WTC11 (cell line): ENCODE measurements at regions not wholly inside any gene's neighbourhood (a gene's known extent, or its start where the extent isn't known, plus 50 kb on each side); places are given as distances from the start of the nearest gene placed in this dataset.

ENCODE experiments used
- ATAC-seq: fragments of 200-7000 bp; cut with Tn5 transposase; 2 replicates; pipeline ENCODE4 v1.10.0; 2021; ENCODE audit warnings: mild to moderate bottlenecking, moderate library complexity
- CTCF ChIA-PET: fragments of 300-600 bp; sonication (Branson Sonifier 250); formaldehyde crosslinking; loops from one replicate; lab custom pipeline; 2021; ENCODE audit warnings: antibody characterized with exemption; lab: Charles Lee
- POLR2A ChIA-PET: fragments of 350-600 bp; sonication (Branson Sonifier 250); formaldehyde crosslinking; loops from one replicate; lab custom pipeline; 2021; ENCODE audit warnings: antibody characterized with exemption; lab: Charles Lee
- DNase-seq: peaks from one replicate; pipeline ENCODE4 v3.0.0; 2021; ENCODE audit warnings: low spot score
- H3K27ac Mint-ChIP-seq: 2 replicates; pipeline ENCODE4 v1.8.0; 2021; ENCODE audit warnings: mixed read lengths
- H3K27me3 Mint-ChIP-seq: 2 replicates; pipeline ENCODE4 v1.8.0; 2021; ENCODE audit warnings: low read depth, mild to moderate bottlenecking, moderate library complexity, mixed read lengths
- H3K36me3 Mint-ChIP-seq: 2 replicates; pipeline ENCODE4 v1.8.0; 2021; ENCODE audit warnings: mixed read lengths
- H3K4me1 Mint-ChIP-seq: 2 replicates; pipeline ENCODE4 v1.8.0; 2022; ENCODE audit warnings: mixed read lengths
- H3K4me3 Mint-ChIP-seq: 2 replicates; pipeline ENCODE4 v1.8.0; 2021; ENCODE audit warnings: mild to moderate bottlenecking, moderate library complexity, mixed read lengths
- H3K9me3 Mint-ChIP-seq: 2 replicates; pipeline ENCODE4 v1.8.0; 2021; ENCODE audit warnings: mixed read lengths
- CREM ChIP-seq: sonication (generic); formaldehyde crosslinking; IDR thresholded peaks from 2 replicates; pipeline ENCODE4 v1.8.1; 2022; ENCODE audit warnings: mild to moderate bottlenecking, missing genetic modification reagents, moderate library complexity
- ELF4 ChIP-seq: sonication (generic); formaldehyde crosslinking; IDR thresholded peaks from 2 replicates; pipeline ENCODE4 v1.8.1; 2022; ENCODE audit warnings: low read depth, mild to moderate bottlenecking, moderate library complexity, missing genetic modification reagents
- EMX1 ChIP-seq: fragments of 250-450 bp; sonication (Bioruptor Pico); IDR thresholded peaks from 2 replicates; pipeline ENCODE4 v1.8.0; 2021; ENCODE audit warnings: mild to moderate bottlenecking
- ERG ChIP-seq: fragments of 250-450 bp; sonication (Bioruptor Pico); IDR thresholded peaks from 2 replicates; pipeline ENCODE4 v1.8.0; 2021; ENCODE audit warnings: mild to moderate bottlenecking
- ETV6 ChIP-seq: sonication (generic); formaldehyde crosslinking; IDR thresholded peaks from 2 replicates; pipeline ENCODE4 v1.8.1; 2022; ENCODE audit warnings: mild to moderate bottlenecking, missing genetic modification reagents
- IRF1 ChIP-seq: sonication (generic); formaldehyde crosslinking; IDR thresholded peaks from 2 replicates; pipeline ENCODE4 v1.8.0; 2023; ENCODE audit warnings: missing genetic modification reagents
- IRF2 ChIP-seq: sonication (generic); formaldehyde crosslinking; IDR thresholded peaks from 2 replicates; pipeline ENCODE4 v1.8.0; 2022; ENCODE audit warnings: low read depth, missing genetic modification reagents, borderline replicate concordance
- NR2C2 ChIP-seq: sonication (generic); formaldehyde crosslinking; IDR thresholded peaks from 2 replicates; pipeline ENCODE4 v1.8.0; 2022; ENCODE audit warnings: mild to moderate bottlenecking, missing genetic modification reagents
- OVOL2 ChIP-seq: fragments of 250-450 bp; sonication (Bioruptor Pico); IDR thresholded peaks from 2 replicates; pipeline ENCODE4 v1.9.0; 2021; ENCODE audit warnings: mild to moderate bottlenecking, borderline replicate concordance
- RORB ChIP-seq: fragments of 250-450 bp; sonication (Bioruptor Pico); IDR thresholded peaks from 2 replicates; pipeline ENCODE4 v1.9.0; 2021; ENCODE audit warnings: mild to moderate bottlenecking
- TP53 ChIP-seq: sonication (generic); formaldehyde crosslinking; IDR thresholded peaks from 2 replicates; pipeline ENCODE4 v1.8.1; 2023; ENCODE audit warnings: mild to moderate bottlenecking, missing genetic modification reagents
- ZBTB21 ChIP-seq: sonication (generic); formaldehyde crosslinking; IDR thresholded peaks from 2 replicates; pipeline ENCODE4 v1.8.1; 2023; ENCODE audit warnings: mild to moderate bottlenecking, missing genetic modification reagents, borderline replicate concordance
- ZNF423 ChIP-seq: fragments of 250-450 bp; sonication (Bioruptor Pico); IDR thresholded peaks from 2 replicates; pipeline ENCODE4 v2.1.2; 2022; ENCODE audit warnings: mild to moderate bottlenecking, moderate library complexity
- ZNF532 ChIP-seq: fragments of 250-450 bp; sonication (Bioruptor Pico); IDR thresholded peaks from 2 replicates; pipeline ENCODE4 v1.9.0; 2021; ENCODE audit warnings: mild to moderate bottlenecking, borderline replicate concordance
- ZNF671 ChIP-seq: fragments of 250-450 bp; sonication (Bioruptor Pico); IDR thresholded peaks from 2 replicates; pipeline ENCODE4 v1.8.0; 2021; ENCODE audit warnings: mild to moderate bottlenecking
- TF ChIP-seq, protein P1 (sequence below): sonication (generic); formaldehyde crosslinking; IDR thresholded peaks from 2 replicates; pipeline ENCODE4 v1.8.1; 2023; ENCODE audit warnings: mild to moderate bottlenecking, missing genetic modification reagents, borderline replicate concordance
- TF ChIP-seq, protein P2 (sequence below): fragments of 250-450 bp; sonication (Bioruptor Pico); IDR thresholded peaks from 2 replicates; pipeline ENCODE4 v1.9.0; 2021; ENCODE audit warnings: mild to moderate bottlenecking

- no peak for ATAC-seq
- Mint-ChIP-seq H3K27ac (no peak overlapping the region), H3K27me3 (no peaks in the 10 kb centered on the region), H3K4me1 (peaks cover 23% of the 10 kb centered on the region), H3K9me3 (peaks cover 11% of the 10 kb centered on the region), H3K36me3 (no peaks in the 10 kb centered on the region), H3K4me3 (no peak overlapping the region)
- ChIA-PET POLR2A (interaction anchor here (0.7 kb wide), 1 partner anchor 417 kb away, joined by 3 read pairs; no protein-coding TSS in a partner anchor), CTCF (no interaction called here)
- no peak for TF ChIP-seq ZBTB21 (CRISPR knock-in tag)
- TF ChIP-seq ZNF532 (CRISPR knock-in tag), result no peak
- TF ChIP-seq IRF2 (CRISPR knock-in tag), result no peak
- TF ChIP-seq, protein P1, sequence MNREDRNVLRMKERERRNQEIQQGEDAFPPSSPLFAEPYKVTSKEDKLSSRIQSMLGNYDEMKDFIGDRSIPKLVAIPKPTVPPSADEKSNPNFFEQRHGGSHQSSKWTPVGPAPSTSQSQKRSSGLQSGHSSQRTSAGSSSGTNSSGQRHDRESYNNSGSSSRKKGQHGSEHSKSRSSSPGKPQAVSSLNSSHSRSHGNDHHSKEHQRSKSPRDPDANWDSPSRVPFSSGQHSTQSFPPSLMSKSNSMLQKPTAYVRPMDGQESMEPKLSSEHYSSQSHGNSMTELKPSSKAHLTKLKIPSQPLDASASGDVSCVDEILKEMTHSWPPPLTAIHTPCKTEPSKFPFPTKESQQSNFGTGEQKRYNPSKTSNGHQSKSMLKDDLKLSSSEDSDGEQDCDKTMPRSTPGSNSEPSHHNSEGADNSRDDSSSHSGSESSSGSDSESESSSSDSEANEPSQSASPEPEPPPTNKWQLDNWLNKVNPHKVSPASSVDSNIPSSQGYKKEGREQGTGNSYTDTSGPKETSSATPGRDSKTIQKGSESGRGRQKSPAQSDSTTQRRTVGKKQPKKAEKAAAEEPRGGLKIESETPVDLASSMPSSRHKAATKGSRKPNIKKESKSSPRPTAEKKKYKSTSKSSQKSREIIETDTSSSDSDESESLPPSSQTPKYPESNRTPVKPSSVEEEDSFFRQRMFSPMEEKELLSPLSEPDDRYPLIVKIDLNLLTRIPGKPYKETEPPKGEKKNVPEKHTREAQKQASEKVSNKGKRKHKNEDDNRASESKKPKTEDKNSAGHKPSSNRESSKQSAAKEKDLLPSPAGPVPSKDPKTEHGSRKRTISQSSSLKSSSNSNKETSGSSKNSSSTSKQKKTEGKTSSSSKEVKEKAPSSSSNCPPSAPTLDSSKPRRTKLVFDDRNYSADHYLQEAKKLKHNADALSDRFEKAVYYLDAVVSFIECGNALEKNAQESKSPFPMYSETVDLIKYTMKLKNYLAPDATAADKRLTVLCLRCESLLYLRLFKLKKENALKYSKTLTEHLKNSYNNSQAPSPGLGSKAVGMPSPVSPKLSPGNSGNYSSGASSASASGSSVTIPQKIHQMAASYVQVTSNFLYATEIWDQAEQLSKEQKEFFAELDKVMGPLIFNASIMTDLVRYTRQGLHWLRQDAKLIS (CRISPR knock-in tag), result no peak
- TF ChIP-seq ZNF423 (CRISPR knock-in tag), result no peak
- TF ChIP-seq OVOL2, result no peak
- TF ChIP-seq CREM (CRISPR knock-in tag), result no peak
- no peak for TF ChIP-seq EMX1
- TF ChIP-seq NR2C2 (CRISPR knock-in tag), result no peak
- TF ChIP-seq IRF1, result no peak
- no peak for TF ChIP-seq ZNF671
- no peak for TF ChIP-seq ERG (CRISPR knock-in tag)
- no peak for DNase-seq
These were observed 622.7 kb downstream of the CD109 start for GRCh38 chr6:74318738-74319137.

- Mint-ChIP-seq H3K4me1 (peaks cover 4% of the 10 kb centered on the region), H3K27ac (no peak overlapping the region), H3K4me3 (no peak overlapping the region), H3K27me3 (no peaks in the 10 kb centered on the region), H3K36me3 (no peaks in the 10 kb centered on the region), H3K9me3 (peaks cover 8% of the 10 kb centered on the region)
- ChIA-PET POLR2A (no interaction called here), CTCF (interaction anchor here (0.8 kb wide), 1 partner anchor 89 kb away, joined by 3 read pairs; no protein-coding TSS in a partner anchor)
- no peak for DNase-seq
- no peak for ATAC-seq
- TF ChIP-seq ETV6 (CRISPR knock-in tag) (no peak), EMX1 (no peak), OVOL2 (no peak), RORB (CRISPR knock-in tag) (no peak), ELF4 (CRISPR knock-in tag) (no peak), TP53 (CRISPR knock-in tag) (no peak)
- TF ChIP-seq, protein P2, sequence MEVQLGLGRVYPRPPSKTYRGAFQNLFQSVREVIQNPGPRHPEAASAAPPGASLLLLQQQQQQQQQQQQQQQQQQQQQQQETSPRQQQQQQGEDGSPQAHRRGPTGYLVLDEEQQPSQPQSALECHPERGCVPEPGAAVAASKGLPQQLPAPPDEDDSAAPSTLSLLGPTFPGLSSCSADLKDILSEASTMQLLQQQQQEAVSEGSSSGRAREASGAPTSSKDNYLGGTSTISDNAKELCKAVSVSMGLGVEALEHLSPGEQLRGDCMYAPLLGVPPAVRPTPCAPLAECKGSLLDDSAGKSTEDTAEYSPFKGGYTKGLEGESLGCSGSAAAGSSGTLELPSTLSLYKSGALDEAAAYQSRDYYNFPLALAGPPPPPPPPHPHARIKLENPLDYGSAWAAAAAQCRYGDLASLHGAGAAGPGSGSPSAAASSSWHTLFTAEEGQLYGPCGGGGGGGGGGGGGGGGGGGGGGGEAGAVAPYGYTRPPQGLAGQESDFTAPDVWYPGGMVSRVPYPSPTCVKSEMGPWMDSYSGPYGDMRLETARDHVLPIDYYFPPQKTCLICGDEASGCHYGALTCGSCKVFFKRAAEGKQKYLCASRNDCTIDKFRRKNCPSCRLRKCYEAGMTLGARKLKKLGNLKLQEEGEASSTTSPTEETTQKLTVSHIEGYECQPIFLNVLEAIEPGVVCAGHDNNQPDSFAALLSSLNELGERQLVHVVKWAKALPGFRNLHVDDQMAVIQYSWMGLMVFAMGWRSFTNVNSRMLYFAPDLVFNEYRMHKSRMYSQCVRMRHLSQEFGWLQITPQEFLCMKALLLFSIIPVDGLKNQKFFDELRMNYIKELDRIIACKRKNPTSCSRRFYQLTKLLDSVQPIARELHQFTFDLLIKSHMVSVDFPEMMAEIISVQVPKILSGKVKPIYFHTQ (CRISPR knock-in tag), result no peak
- TF ChIP-seq, protein P1 (CRISPR knock-in tag), result no peak
These were observed 616.1 kb downstream of the CD109 start for GRCh38 chr6:74312081-74312480.
